OCI-LY7 (cell line): ENCODE measurements at regions not wholly inside any gene's neighbourhood (a gene's known extent, or its start where the extent isn't known, plus 50 kb on each side); places are given as distances from the start of the nearest gene placed in this dataset.

Source experiments
- BruUV-seq: library from RNA; stranded (reverse); fragments of 400-500 nt; replicated peaks from 2 replicates; lab custom pipeline; 2021; lab: Mats Ljungman, UMichigan
- CTCF ChIA-PET: fragments of 300-600 bp; sonication (Branson Sonifier 250); formaldehyde crosslinking; loops from one replicate; lab custom pipeline; 2022; ENCODE audit warnings: antibody characterized with exemption; ENCODE audit not compliant: unreplicated experiment; lab: Charles Lee
- POLR2A ChIA-PET: fragments of 300-600 bp; sonication (Branson Sonifier 250); formaldehyde crosslinking; loops from one replicate; lab custom pipeline; 2022; ENCODE audit warnings: antibody characterized with exemption; lab: Charles Lee
- DNase-seq: peaks from one replicate; pipeline ENCODE4 v3.0.0-alpha.2; 2015; ENCODE audit warnings: low spot score
- H2AFZ ChIP-seq: fragments of 200-600 bp; sonication (generic), shearing (Covaris generic); 2 replicates; pipeline ENCODE4 v1.6.1; 2014; ENCODE audit warnings: mild to moderate bottlenecking, antibody characterized with exemption, low read length, moderate library complexity
- H3K27ac ChIP-seq: fragments of 200-600 bp; sonication (generic); 2 replicates; pipeline ENCODE4 v1.5.1; 2014; ENCODE audit warnings: mixed run types, low read depth, mild to moderate bottlenecking, moderate library complexity, low read length, inconsistent platforms; ENCODE audit not compliant: poor library complexity, severe bottlenecking
- H3K36me3 ChIP-seq: fragments of 200-600 bp; sonication (generic); 2 replicates; pipeline ENCODE4 v1.6.1; 2014; ENCODE audit warnings: mild to moderate bottlenecking, antibody characterized with exemption, low read length, moderate library complexity, mixed read lengths; ENCODE audit not compliant: insufficient read depth
- H3K4me1 ChIP-seq: fragments of 200-600 bp; sonication (generic); 2 replicates; pipeline ENCODE4 v1.5.1; 2014; ENCODE audit warnings: mild to moderate bottlenecking, low read length; ENCODE audit not compliant: insufficient read depth, poor library complexity, severe bottlenecking
- H3K4me2 ChIP-seq: fragments of 200-600 bp; sonication (generic); 2 replicates; pipeline ENCODE4 v1.6.1; 2014; ENCODE audit warnings: mild to moderate bottlenecking, low read length
- H3K4me3 ChIP-seq: fragments of 200-600 bp; sonication (generic); 2 replicates; pipeline ENCODE4 v1.5.1; 2014; ENCODE audit warnings: mild to moderate bottlenecking, low read depth, low read length; ENCODE audit not compliant: poor library complexity, severe bottlenecking
- H3K79me2 ChIP-seq: fragments of 200-600 bp; sonication (generic); 2 replicates; pipeline ENCODE4 v1.6.1; 2016; ENCODE audit warnings: low read depth, mild to moderate bottlenecking, low read length, moderate library complexity, mixed read lengths; ENCODE audit not compliant: insufficient read depth
- H3K9me2 ChIP-seq: fragments of 200-600 bp; sonication (generic); 2 replicates; pipeline ENCODE4 v1.6.1; 2016; ENCODE audit warnings: mild to moderate bottlenecking, low read length, mixed read lengths; ENCODE audit not compliant: insufficient read depth
- H3K9me3 ChIP-seq: fragments of 200-600 bp; sonication (generic); 2 replicates; pipeline ENCODE4 v1.6.1; 2014; ENCODE audit warnings: mild to moderate bottlenecking, mixed run types, low read length, mixed read lengths
- H4K20me1 ChIP-seq: fragments of 200-600 bp; sonication (generic); 2 replicates; pipeline ENCODE4 v1.6.1; 2014; ENCODE audit warnings: mild to moderate bottlenecking, antibody characterized with exemption, low read length, moderate library complexity, mixed read lengths; ENCODE audit not compliant: insufficient read depth
- EZH2phosphoT487 ChIP-seq: fragments of 200-600 bp; sonication (generic); IDR thresholded peaks from 2 replicates; pipeline ENCODE4 v1.6.1; 2018; ENCODE audit warnings: low read depth, borderline replicate concordance, mild to moderate bottlenecking, mixed run types, antibody characterized with exemption, low read length, moderate library complexity, mixed read lengths
- intact Hi-C: fragments of 100-400 bp; cut with micrococcal nuclease; formaldehyde crosslinking; loops from one replicate; pipeline ENCODE4 v1.10.0; 2022; ENCODE audit not compliant: unreplicated experiment
- TF ChIP-seq, protein P1 (sequence below): fragments of 200-600 bp; sonication (generic); conservative IDR thresholded peaks from 2 replicates; pipeline ENCODE4 v1.5.1; 2014; ENCODE audit warnings: mild to moderate bottlenecking, antibody characterized with exemption, low read length, moderate library complexity, mixed read lengths

DNA sequence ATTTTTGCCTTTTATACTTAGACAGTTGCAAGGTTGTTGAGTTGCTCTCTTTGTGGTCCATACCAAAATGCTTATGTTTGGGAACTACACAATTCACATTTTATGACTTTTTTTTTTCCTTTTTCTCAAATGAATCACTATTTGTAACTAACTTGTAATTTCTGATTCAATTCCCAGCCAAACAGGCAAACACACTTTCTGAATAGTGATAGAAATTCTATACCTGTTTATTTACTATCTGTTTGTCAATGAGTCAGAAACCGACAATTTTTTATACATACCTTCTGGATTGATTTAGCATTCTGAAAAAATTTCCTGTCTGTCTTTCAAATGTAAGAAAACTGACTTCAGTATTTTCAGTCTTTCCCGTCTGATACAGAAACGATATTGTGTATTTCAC, 69.1 kb downstream of the MBL2 start:
- H3K9me3 ChIP-seq, result no peaks in the 10 kb centered on the region
- no peak overlapping the region for H3K4me3 ChIP-seq
- no peaks in the 10 kb centered on the region for H4K20me1 ChIP-seq
- H3K27ac ChIP-seq, result no peak overlapping the region
- DNase-seq, result no peak
- BruUV-seq, result no TSS peak
- H3K36me3 ChIP-seq, result no peaks in the 10 kb centered on the region
- H3K4me2 ChIP-seq, result no peak overlapping the region
- H3K79me2 ChIP-seq, result no peaks in the 10 kb centered on the region
- no peak for TF ChIP-seq EZH2phosphoT487
- TF ChIP-seq, protein P1, sequence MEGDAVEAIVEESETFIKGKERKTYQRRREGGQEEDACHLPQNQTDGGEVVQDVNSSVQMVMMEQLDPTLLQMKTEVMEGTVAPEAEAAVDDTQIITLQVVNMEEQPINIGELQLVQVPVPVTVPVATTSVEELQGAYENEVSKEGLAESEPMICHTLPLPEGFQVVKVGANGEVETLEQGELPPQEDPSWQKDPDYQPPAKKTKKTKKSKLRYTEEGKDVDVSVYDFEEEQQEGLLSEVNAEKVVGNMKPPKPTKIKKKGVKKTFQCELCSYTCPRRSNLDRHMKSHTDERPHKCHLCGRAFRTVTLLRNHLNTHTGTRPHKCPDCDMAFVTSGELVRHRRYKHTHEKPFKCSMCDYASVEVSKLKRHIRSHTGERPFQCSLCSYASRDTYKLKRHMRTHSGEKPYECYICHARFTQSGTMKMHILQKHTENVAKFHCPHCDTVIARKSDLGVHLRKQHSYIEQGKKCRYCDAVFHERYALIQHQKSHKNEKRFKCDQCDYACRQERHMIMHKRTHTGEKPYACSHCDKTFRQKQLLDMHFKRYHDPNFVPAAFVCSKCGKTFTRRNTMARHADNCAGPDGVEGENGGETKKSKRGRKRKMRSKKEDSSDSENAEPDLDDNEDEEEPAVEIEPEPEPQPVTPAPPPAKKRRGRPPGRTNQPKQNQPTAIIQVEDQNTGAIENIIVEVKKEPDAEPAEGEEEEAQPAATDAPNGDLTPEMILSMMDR, result no peak
- H2AFZ ChIP-seq, result no peak overlapping the region
- H3K9me2 ChIP-seq, result no peaks in the 10 kb centered on the region
- no peaks in the 10 kb centered on the region for H3K4me1 ChIP-seq
- POLR2A ChIA-PET, result interaction anchor here (0.6 kb wide), 1 partner anchor 9 kb away, joined by 6 read pairs; no protein-coding TSS in a partner anchor
- intact Hi-C loops, result no loop called here
- CTCF ChIA-PET, result no interaction called here

DNA sequence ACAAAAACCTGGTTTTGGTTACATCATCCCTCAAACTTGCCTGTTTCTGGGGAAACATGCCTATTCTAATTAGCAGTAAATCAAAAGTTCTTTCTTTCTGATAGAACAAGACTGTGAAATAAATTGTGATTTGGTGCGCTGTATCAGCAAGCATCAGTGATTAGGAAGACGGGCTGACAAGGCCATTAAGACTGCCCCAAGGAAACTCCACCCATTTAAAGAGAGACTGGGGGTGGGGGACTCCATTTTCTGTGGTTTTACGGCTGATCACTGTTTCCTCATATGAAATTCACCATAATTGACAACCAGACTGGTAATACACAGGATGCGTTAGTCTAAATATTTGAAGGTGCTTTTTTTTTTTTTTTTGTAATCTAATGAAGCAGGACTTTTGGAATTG, 68.7 kb downstream of the MBL2 start:
- Histone ChIP-seq H3K4me1 (no peaks in the 10 kb centered on the region), H3K4me3 (no peak overlapping the region), H3K4me2 (no peak overlapping the region), H3K9me2 (no peaks in the 10 kb centered on the region), H3K36me3 (no peaks in the 10 kb centered on the region), H4K20me1 (no peaks in the 10 kb centered on the region), H3K9me3 (no peaks in the 10 kb centered on the region), H2AFZ (no peak overlapping the region), H3K27ac (no peak overlapping the region), H3K79me2 (no peaks in the 10 kb centered on the region)
- no peak for DNase-seq
- intact Hi-C loops, result no loop called here
- CTCF ChIA-PET, result no interaction called here
- TF ChIP-seq EZH2phosphoT487, result no peak
- TF ChIP-seq, protein P1, result no peak
- POLR2A ChIA-PET, result no interaction called here
- BruUV-seq, result no TSS peak

DNA sequence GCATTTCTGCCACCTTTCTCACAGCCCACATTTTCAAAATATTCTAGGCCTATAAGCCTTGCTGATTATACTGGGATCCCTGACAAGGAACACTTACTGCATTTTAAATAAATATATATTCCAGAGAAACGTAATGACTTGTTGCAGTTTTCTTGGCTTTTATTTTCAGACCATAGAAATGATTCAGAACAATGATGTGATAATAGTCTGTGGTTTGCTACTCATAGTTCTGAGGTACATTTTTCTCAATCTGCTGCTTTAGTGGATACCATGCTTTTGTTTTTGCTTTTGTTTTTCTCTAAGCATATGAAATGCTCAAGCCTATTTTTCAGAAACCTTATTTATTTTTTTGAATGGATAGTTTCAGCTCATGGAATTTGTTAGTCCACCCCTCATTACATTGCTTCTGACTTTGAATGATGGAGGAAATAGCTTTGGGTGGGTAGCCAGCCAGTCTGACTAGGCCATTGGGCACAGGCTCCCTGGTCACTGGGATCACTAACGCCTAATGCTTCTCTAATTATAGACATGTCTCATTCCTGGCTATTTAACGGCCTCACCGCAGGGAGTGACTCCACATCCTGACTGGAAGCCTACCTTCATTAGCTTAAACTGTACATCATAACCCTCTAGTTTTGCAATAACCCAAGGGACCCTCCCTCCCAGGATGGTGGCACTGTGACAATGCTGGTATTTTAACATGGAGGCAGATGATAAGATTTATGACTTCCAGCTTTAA, 66.1 kb downstream of the MBL2 start:
- H3K9me2 ChIP-seq, result no peaks in the 10 kb centered on the region
- no peak for TF ChIP-seq EZH2phosphoT487
- TF ChIP-seq, protein P1, result no peak
- H2AFZ ChIP-seq, result no peak overlapping the region
- no TSS peak for BruUV-seq
- DNase-seq, result no peak
- no peaks in the 10 kb centered on the region for H3K36me3 ChIP-seq
- no peaks in the 10 kb centered on the region for H3K9me3 ChIP-seq
- POLR2A ChIA-PET, result no interaction called here
- no peaks in the 10 kb centered on the region for H4K20me1 ChIP-seq
- no peak overlapping the region for H3K27ac ChIP-seq
- H3K4me3 ChIP-seq, result no peak overlapping the region
- CTCF ChIA-PET, result no interaction called here
- intact Hi-C loops, result no loop called here
- no peaks in the 10 kb centered on the region for H3K4me1 ChIP-seq
- no peak overlapping the region for H3K4me2 ChIP-seq
- no peaks in the 10 kb centered on the region for H3K79me2 ChIP-seq
